ENCODE measurements at regions not wholly inside any gene's neighbourhood (a gene's known extent, or its start where the extent isn't known, plus 50 kb on each side); places are given as distances from the start of the nearest gene placed in this dataset.

GRCh38 chr5:106578736-106579135, 1092.0 kb downstream of the EFNA5 start:
- no peak for TF ChIP-seq CTCF (IDR thresholded peaks at IDR 0.05; ENCODE audit: poor library complexity)
- TF ChIP-seq EZH2 (IDR thresholded peaks at IDR 0.05; ENCODE audit: borderline replicate concordance), result no peak
